Body of pancreas (tissue), 1 donor: ENCODE measurements at regions not wholly inside any gene's neighbourhood (a gene's known extent, or its start where the extent isn't known, plus 50 kb on each side); places are given as distances from the start of the nearest gene placed in this dataset. TPM values are rescaled to one million over a fixed set of nuclear protein-coding genes. Genes with fewer than 3 reads are reported as not detected.

Source experiments
- small RNA-seq: library from RNA; depleted of rRNA; stranded (forward); fragments of <200 nt; gene quantifications from one replicate; pipeline ENCODE3, GENCODE V24; 2016

Small RNA genes in the stretch of these regions (small RNA-seq; reads per million reads assigned to genes)
- not detected for gene RNU6-138P
